Type B pancreatic cell (in vitro differentiated cells): ENCODE measurements at regions not wholly inside any gene's neighbourhood (a gene's known extent, or its start where the extent isn't known, plus 50 kb on each side); places are given as distances from the start of the nearest gene placed in this dataset.

ENCODE experiments used
- DNase-seq: peaks from one replicate; pipeline ENCODE4 v3.0.0; 2021; ENCODE audit warnings: mixed read lengths; ENCODE audit not compliant: unreplicated experiment; ENCODE audit errors: extremely low spot score
- H3K27ac Mint-ChIP-seq: 2 replicates; pipeline ENCODE4 v1.8.0; 2021; ENCODE audit warnings: mild to moderate bottlenecking, mixed read lengths
- H3K27me3 Mint-ChIP-seq: 2 replicates; pipeline ENCODE4 v1.8.0; 2021; ENCODE audit warnings: mixed read lengths
- H3K36me3 Mint-ChIP-seq: 2 replicates; pipeline ENCODE4 v1.8.0; 2021; ENCODE audit warnings: mixed read lengths
- H3K4me1 Mint-ChIP-seq: one replicate; pipeline ENCODE4 v1.8.0; 2021; ENCODE audit warnings: mixed read lengths; ENCODE audit not compliant: unreplicated experiment
- H3K4me3 Mint-ChIP-seq: 2 replicates; pipeline ENCODE4 v1.8.0; 2021; ENCODE audit warnings: mild to moderate bottlenecking, mixed read lengths
- H3K9me3 Mint-ChIP-seq: 2 replicates; pipeline ENCODE4 v1.8.0; 2021; ENCODE audit warnings: mixed read lengths
- CTCF ChIP-seq: fragments of 200-600 bp; sonication (generic); conservative IDR thresholded peaks from 2 replicates; pipeline ENCODE4 v1.5.0; 2021; ENCODE audit warnings: antibody characterized with exemption, mild to moderate bottlenecking

GRCh38 chr13:85386424-85386823 is 412.8 kb downstream of the SLITRK6 start:
- Mint-ChIP-seq H3K4me1 (peaks cover 8% of the 10 kb centered on the region), H3K4me3 (no peak overlapping the region), H3K27ac (peak overlapping the region; percentile 34), H3K9me3 (no peaks in the 10 kb centered on the region), H3K36me3 (no peaks in the 10 kb centered on the region), H3K27me3 (no peaks in the 10 kb centered on the region)
- no peak for DNase-seq
- TF ChIP-seq CTCF, result no peak

- H3K4me1 Mint-ChIP-seq, result peaks cover 8% of the 10 kb centered on the region
- no peak overlapping the region for H3K27ac Mint-ChIP-seq
- no peaks in the 10 kb centered on the region for H3K9me3 Mint-ChIP-seq
- no peak for DNase-seq
- H3K27me3 Mint-ChIP-seq, result no peaks in the 10 kb centered on the region
- no peaks in the 10 kb centered on the region for H3K36me3 Mint-ChIP-seq
- TF ChIP-seq CTCF, result no peak
- no peak overlapping the region for H3K4me3 Mint-ChIP-seq
Measured at GRCh38 chr13:85383291-85383690, 415.9 kb downstream of the SLITRK6 start.

- DNase-seq, result no peak
- no peaks in the 10 kb centered on the region for H3K4me1 Mint-ChIP-seq
- H3K27ac Mint-ChIP-seq, result no peak overlapping the region
- no peaks in the 10 kb centered on the region for H3K27me3 Mint-ChIP-seq
- peaks cover 3% of the 10 kb centered on the region for H3K9me3 Mint-ChIP-seq
- TF ChIP-seq CTCF, result no peak
- no peak overlapping the region for H3K4me3 Mint-ChIP-seq
- no peaks in the 10 kb centered on the region for H3K36me3 Mint-ChIP-seq
Measured at GRCh38 chr13:85381082-85381481, 418.1 kb downstream of the SLITRK6 start.

GRCh38 chr13:85379991-85380390 is 419.2 kb downstream of the SLITRK6 start:
- Mint-ChIP-seq H3K27me3 (no peaks in the 10 kb centered on the region), H3K27ac (no peak overlapping the region), H3K36me3 (no peaks in the 10 kb centered on the region), H3K4me1 (no peaks in the 10 kb centered on the region), H3K4me3 (no peak overlapping the region), H3K9me3 (peaks cover 3% of the 10 kb centered on the region)
- no peak for TF ChIP-seq CTCF
- no peak for DNase-seq

- no peak overlapping the region for H3K4me3 Mint-ChIP-seq
- no peaks in the 10 kb centered on the region for H3K4me1 Mint-ChIP-seq
- H3K9me3 Mint-ChIP-seq, result peaks cover 3% of the 10 kb centered on the region
- no peak for TF ChIP-seq CTCF
- no peak for DNase-seq
- no peaks in the 10 kb centered on the region for H3K27me3 Mint-ChIP-seq
- no peaks in the 10 kb centered on the region for H3K36me3 Mint-ChIP-seq
- H3K27ac Mint-ChIP-seq, result no peak overlapping the region
Measured at GRCh38 chr13:85379433-85379832, 419.8 kb downstream of the SLITRK6 start.

GRCh38 chr13:85377783-85378182 is 421.4 kb downstream of the SLITRK6 start:
- Mint-ChIP-seq H3K4me3 (no peak overlapping the region), H3K27me3 (no peaks in the 10 kb centered on the region), H3K4me1 (no peaks in the 10 kb centered on the region), H3K27ac (no peak overlapping the region), H3K9me3 (peaks cover 3% of the 10 kb centered on the region), H3K36me3 (no peaks in the 10 kb centered on the region)
- no peak for TF ChIP-seq CTCF
- no peak for DNase-seq
